GM12892 (cell line): ENCODE measurements at regions not wholly inside any gene's neighbourhood (a gene's known extent, or its start where the extent isn't known, plus 50 kb on each side); places are given as distances from the start of the nearest gene placed in this dataset.

Source experiments
- POLR2A ChIP-seq: IDR thresholded peaks from 2 replicates; pipeline ENCODE4 v1.6.1; 2011; ENCODE audit warnings: low read depth, low read length, control low read depth
- POLR2AphosphoS5 ChIP-seq: IDR thresholded peaks from 2 replicates; pipeline ENCODE4 v1.6.1; 2011; ENCODE audit warnings: low read depth, low read length, control low read depth
- TAF1 ChIP-seq: IDR thresholded peaks from 2 replicates; pipeline ENCODE4 v1.6.1; 2011; ENCODE audit warnings: low read depth, mild to moderate bottlenecking, control low read depth, low read length, borderline replicate concordance

DNA sequence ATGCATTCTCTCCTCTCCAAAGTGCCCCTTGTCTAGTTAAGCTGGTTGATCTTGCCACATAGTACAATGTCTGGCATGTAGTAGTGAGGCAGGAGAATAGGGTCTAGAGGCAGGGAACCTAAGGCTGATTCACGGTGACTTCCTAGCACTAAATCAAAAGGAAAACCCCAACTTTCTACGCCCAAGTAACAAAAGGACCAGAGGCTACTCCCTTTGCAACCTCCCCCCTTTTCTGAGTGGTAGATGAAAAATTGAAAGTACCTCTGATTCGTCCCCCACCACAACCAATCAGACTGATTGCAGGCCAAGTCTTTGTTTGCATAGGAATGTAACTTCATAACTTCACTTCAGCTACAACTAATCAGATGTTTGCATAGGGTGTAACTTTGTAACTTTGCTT lies 278.8 kb downstream of the PSAT1 start:
- no peak for TF ChIP-seq POLR2A
- no peak for TF ChIP-seq TAF1
- TF ChIP-seq POLR2AphosphoS5, result no peak
